ENCODE measurements at regions not wholly inside any gene's neighbourhood (a gene's known extent, or its start where the extent isn't known, plus 50 kb on each side); places are given as distances from the start of the nearest gene placed in this dataset.

- TF ChIP-seq, protein P1, sequence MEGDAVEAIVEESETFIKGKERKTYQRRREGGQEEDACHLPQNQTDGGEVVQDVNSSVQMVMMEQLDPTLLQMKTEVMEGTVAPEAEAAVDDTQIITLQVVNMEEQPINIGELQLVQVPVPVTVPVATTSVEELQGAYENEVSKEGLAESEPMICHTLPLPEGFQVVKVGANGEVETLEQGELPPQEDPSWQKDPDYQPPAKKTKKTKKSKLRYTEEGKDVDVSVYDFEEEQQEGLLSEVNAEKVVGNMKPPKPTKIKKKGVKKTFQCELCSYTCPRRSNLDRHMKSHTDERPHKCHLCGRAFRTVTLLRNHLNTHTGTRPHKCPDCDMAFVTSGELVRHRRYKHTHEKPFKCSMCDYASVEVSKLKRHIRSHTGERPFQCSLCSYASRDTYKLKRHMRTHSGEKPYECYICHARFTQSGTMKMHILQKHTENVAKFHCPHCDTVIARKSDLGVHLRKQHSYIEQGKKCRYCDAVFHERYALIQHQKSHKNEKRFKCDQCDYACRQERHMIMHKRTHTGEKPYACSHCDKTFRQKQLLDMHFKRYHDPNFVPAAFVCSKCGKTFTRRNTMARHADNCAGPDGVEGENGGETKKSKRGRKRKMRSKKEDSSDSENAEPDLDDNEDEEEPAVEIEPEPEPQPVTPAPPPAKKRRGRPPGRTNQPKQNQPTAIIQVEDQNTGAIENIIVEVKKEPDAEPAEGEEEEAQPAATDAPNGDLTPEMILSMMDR (IDR thresholded peaks at IDR 0.05; ENCODE audit: poor library complexity): no peak
- no peak for TF ChIP-seq EZH2phosphoT487 (IDR thresholded peaks at IDR 0.05; ENCODE audit: low read depth, severe bottlenecking, unreplicated experiment)
Observed at GRCh38 chr6:139565591-139565990, 191.1 kb upstream of the CITED2 start.

Data from hepatocyte (in vitro differentiated cells).